Smooth muscle cell (in vitro differentiated cells): ENCODE measurements at regions not wholly inside any gene's neighbourhood (a gene's known extent, or its start where the extent isn't known, plus 50 kb on each side); places are given as distances from the start of the nearest gene placed in this dataset.

Source experiments
- DNase-seq: peaks from one replicate; lab custom pipeline; 2025; ENCODE audit not compliant: unreplicated experiment; lab: John Stamatoyannopoulos, UW
- H2AFZ ChIP-seq: fragments of 200-600 bp; sonication (generic); 2 replicates; pipeline ENCODE4 v1.6.0; 2016; ENCODE audit warnings: antibody characterized with exemption, low read depth, mild to moderate bottlenecking
- H3F3A ChIP-seq: fragments of 200-600 bp; sonication (generic); 2 replicates; pipeline ENCODE4 v1.6.0; 2017; ENCODE audit warnings: antibody characterized with exemption, low read depth
- H3K27ac ChIP-seq: fragments of 200-600 bp; sonication (generic); 2 replicates; pipeline ENCODE4 v1.5.1; 2016; ENCODE audit warnings: low read depth, mild to moderate bottlenecking
- H3K27me3 ChIP-seq: fragments of 200-600 bp; sonication (generic); 2 replicates; pipeline ENCODE4 v1.6.1; 2016; ENCODE audit warnings: low read depth, mild to moderate bottlenecking
- H3K36me3 ChIP-seq: fragments of 200-600 bp; sonication (generic); 2 replicates; pipeline ENCODE4 v1.5.1; 2016; ENCODE audit warnings: low read depth
- H3K4me1 ChIP-seq: fragments of 200-600 bp; sonication (generic); 2 replicates; pipeline ENCODE4 v1.5.1; 2016; ENCODE audit warnings: low read depth
- H3K4me2 ChIP-seq: fragments of 200-600 bp; sonication (generic); 2 replicates; pipeline ENCODE4 v1.6.0; 2016; ENCODE audit warnings: mild to moderate bottlenecking
- H3K4me3 ChIP-seq: fragments of 200-600 bp; sonication (generic); 2 replicates; pipeline ENCODE4 v1.5.1; 2016; ENCODE audit warnings: mild to moderate bottlenecking
- H3K79me2 ChIP-seq: fragments of 200-600 bp; sonication (generic); 2 replicates; pipeline ENCODE4 v1.6.0; 2016; ENCODE audit warnings: low read depth, mild to moderate bottlenecking
- H3K9ac ChIP-seq: fragments of 200-600 bp; sonication (generic); 2 replicates; pipeline ENCODE4 v1.6.0; 2016; ENCODE audit warnings: low read depth
- H3K9me3 ChIP-seq: fragments of 200-600 bp; sonication (generic); replicated peaks from 2 replicates; pipeline ENCODE4 v1.5.1; 2016; ENCODE audit warnings: low read depth
- H4K20me1 ChIP-seq: fragments of 200-600 bp; sonication (generic); 2 replicates; pipeline ENCODE4 v1.6.0; 2016; ENCODE audit warnings: low read depth
- WGBS: methylation state at CpG from one replicate; pipeline ENCODE4 v1.1.7; 2016; ENCODE audit warnings: low lambda C conversion rate; 5-methylcytosine and 5-hydroxymethylcytosine counted together
- TF ChIP-seq, protein P1 (sequence below): fragments of 200-600 bp; sonication (generic); IDR thresholded peaks from 2 replicates; pipeline ENCODE4 v1.5.1; 2017; ENCODE audit warnings: borderline replicate concordance, mild to moderate bottlenecking, antibody characterized with exemption; ENCODE audit not compliant: insufficient read depth, poor library complexity, severe bottlenecking

GRCh38 chr1:82218846-82219245, 418.1 kb downstream of the ADGRL2 start:
- no peak overlapping the region for H3K4me2 ChIP-seq
- no peak overlapping the region for H3K27ac ChIP-seq
- no peaks in the 10 kb centered on the region for H3K36me3 ChIP-seq
- no peak overlapping the region for H3K9ac ChIP-seq
- H3K79me2 ChIP-seq: no peaks in the 10 kb centered on the region
- WGBS: 88% methylated on average over 2 of the region's 2 CpGs
- no peaks in the 10 kb centered on the region for H3F3A ChIP-seq
- no peak overlapping the region for H3K4me3 ChIP-seq
- TF ChIP-seq, protein P1, sequence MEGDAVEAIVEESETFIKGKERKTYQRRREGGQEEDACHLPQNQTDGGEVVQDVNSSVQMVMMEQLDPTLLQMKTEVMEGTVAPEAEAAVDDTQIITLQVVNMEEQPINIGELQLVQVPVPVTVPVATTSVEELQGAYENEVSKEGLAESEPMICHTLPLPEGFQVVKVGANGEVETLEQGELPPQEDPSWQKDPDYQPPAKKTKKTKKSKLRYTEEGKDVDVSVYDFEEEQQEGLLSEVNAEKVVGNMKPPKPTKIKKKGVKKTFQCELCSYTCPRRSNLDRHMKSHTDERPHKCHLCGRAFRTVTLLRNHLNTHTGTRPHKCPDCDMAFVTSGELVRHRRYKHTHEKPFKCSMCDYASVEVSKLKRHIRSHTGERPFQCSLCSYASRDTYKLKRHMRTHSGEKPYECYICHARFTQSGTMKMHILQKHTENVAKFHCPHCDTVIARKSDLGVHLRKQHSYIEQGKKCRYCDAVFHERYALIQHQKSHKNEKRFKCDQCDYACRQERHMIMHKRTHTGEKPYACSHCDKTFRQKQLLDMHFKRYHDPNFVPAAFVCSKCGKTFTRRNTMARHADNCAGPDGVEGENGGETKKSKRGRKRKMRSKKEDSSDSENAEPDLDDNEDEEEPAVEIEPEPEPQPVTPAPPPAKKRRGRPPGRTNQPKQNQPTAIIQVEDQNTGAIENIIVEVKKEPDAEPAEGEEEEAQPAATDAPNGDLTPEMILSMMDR: no peak
- H4K20me1 ChIP-seq: no peaks in the 10 kb centered on the region
- H3K9me3 ChIP-seq: no peaks in the 10 kb centered on the region
- no peaks in the 10 kb centered on the region for H3K4me1 ChIP-seq
- no peak overlapping the region for H2AFZ ChIP-seq
- no peak for DNase-seq
- H3K27me3 ChIP-seq: no peaks in the 10 kb centered on the region

- Histone ChIP-seq H4K20me1 (no peaks in the 10 kb centered on the region), H3K27ac (no peak overlapping the region), H3K4me3 (no peak overlapping the region), H3K9me3 (no peaks in the 10 kb centered on the region), H3F3A (no peaks in the 10 kb centered on the region), H3K36me3 (no peaks in the 10 kb centered on the region), H3K4me1 (no peaks in the 10 kb centered on the region), H3K27me3 (no peaks in the 10 kb centered on the region), H3K79me2 (no peaks in the 10 kb centered on the region), H3K4me2 (no peak overlapping the region), H3K9ac (no peak overlapping the region), H2AFZ (no peak overlapping the region)
- WGBS: 97% methylated on average over 2 of the region's 2 CpGs
- TF ChIP-seq, protein P1: no peak
- DNase-seq: no peak
Measured at GRCh38 chr1:82215853-82216175, 415.1 kb downstream of the ADGRL2 start.

- H3K27me3 ChIP-seq: no peaks in the 10 kb centered on the region
- H3K4me3 ChIP-seq: no peak overlapping the region
- 87% methylated on average over 11 of the region's 11 CpGs for WGBS
- no peaks in the 10 kb centered on the region for H3K9me3 ChIP-seq
- TF ChIP-seq, protein P1: no peak
- H3K4me2 ChIP-seq: no peak overlapping the region
- no peaks in the 10 kb centered on the region for H3K4me1 ChIP-seq
- H3K27ac ChIP-seq: no peak overlapping the region
- no peaks in the 10 kb centered on the region for H3F3A ChIP-seq
- DNase-seq: no peak
- no peaks in the 10 kb centered on the region for H3K36me3 ChIP-seq
- H3K9ac ChIP-seq: no peak overlapping the region
- H3K79me2 ChIP-seq: no peaks in the 10 kb centered on the region
- H4K20me1 ChIP-seq: no peaks in the 10 kb centered on the region
- H2AFZ ChIP-seq: no peak overlapping the region
Measured at GRCh38 chr1:82215056-82215852, 414.5 kb downstream of the ADGRL2 start.

- H3K4me2 ChIP-seq: no peak overlapping the region
- TF ChIP-seq, protein P1: no peak
- DNase-seq: no peak
Measured at GRCh38 chr1:82214606-82215005, 413.9 kb downstream of the ADGRL2 start.

More at GRCh38 chr1:82214606-82215005, 413.9 kb downstream of the ADGRL2 start:
- H3K36me3 ChIP-seq: no peaks in the 10 kb centered on the region
- no peak overlapping the region for H3K27ac ChIP-seq
- no peaks in the 10 kb centered on the region for H3F3A ChIP-seq
- no peak overlapping the region for H3K4me3 ChIP-seq
- no peaks in the 10 kb centered on the region for H4K20me1 ChIP-seq
- H3K4me1 ChIP-seq: no peaks in the 10 kb centered on the region
- no peaks in the 10 kb centered on the region for H3K27me3 ChIP-seq
- no peak overlapping the region for H3K9ac ChIP-seq
- no peaks in the 10 kb centered on the region for H3K9me3 ChIP-seq
- H3K79me2 ChIP-seq: no peaks in the 10 kb centered on the region
- H2AFZ ChIP-seq: no peak overlapping the region
